ENCODE measurements at regions not wholly inside any gene's neighbourhood (a gene's known extent, or its start where the extent isn't known, plus 50 kb on each side); places are given as distances from the start of the nearest gene placed in this dataset.

DNA sequence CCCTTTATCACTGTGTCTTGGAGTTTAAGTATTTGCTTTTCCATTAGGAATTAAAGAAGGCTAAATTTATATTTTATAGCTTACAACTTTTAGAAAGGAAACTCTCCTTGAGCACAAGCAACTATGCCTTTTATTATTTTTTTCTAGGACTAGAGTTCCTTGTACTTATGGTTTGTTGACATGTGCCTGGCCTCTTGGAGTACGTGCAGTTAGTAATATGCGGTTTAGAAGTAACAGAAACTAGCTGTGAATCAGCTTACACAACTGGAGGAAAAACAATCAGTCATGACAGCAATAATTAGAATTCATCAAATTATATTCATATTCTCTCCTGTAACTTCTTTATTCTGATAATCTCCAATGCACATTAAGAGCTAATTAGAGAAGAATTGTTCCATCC is 428.7 kb downstream of the AEBP2 start:
- intact Hi-C loops (cut with DNase I): no loop called here
- DNase-seq (ENCODE audit: missing footprints) (no peak), ATAC-seq (no peak)

DNA sequence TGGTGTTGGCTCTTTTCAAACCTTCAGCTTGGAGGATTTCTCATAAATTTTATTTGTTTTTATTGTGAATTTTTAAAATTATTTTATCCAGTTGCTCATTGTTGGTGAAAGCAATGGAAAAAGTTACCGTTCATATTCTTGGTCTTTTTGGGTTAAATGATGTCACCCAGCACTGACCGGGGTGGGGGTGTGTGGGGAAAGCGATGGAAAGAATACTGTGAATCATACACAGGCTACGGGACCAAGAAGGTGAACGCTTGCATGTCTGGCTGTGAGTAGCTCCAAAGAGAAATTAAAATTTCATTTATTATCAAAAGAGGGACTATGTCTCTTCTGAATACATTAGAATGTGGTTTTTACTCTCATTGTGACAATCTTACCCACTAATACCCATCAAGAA is 430.1 kb downstream of the AEBP2 start:
- ATAC-seq (no peak), DNase-seq (ENCODE audit: missing footprints) (no peak)
- intact Hi-C loops (cut with DNase I): no loop called here

DNA sequence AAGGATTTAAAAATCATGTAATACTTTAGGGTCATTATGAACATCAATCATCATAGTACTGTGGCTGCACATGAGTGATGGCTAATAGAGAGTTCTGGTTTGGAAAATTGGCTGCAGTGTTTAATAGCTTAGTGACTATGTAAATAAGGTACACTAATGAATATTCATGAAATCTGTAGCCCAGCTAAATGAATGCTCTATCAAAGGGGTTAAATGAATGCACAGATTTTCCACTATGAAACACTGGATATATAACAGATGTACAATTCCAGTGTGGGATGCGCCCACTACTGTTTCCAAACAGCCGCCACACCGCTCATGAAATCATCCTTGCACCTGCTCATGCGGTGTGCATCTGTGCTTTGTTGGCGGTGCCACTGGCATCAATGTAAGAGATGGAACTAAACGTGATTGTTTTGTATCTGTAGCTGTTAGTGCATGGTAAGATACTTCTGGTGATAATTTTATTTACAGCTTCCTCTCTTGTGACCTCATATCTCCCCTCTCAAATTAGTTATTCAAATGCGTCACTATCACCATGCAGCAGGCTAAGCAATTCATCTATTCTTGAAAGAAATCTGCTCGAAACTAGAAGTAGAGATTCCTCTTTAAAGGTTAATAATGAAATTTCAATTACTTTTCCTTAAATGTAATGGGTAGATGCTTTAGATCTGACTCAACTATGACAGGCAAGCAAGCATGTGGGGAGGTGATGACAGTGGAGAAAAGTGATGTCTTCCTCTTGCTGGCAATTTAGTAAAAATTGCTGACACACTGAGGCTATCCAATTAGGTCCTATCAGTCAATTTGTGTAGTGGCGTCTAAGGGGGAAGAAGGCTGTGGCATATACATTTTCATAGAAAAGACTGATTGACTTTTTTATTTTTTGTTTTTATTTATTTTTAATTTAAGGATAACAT is 433.6 kb downstream of the AEBP2 start:
- no peak for DNase-seq (ENCODE audit: missing footprints)
- intact Hi-C loops (cut with DNase I): no loop called here
- ATAC-seq: no peak

DNA sequence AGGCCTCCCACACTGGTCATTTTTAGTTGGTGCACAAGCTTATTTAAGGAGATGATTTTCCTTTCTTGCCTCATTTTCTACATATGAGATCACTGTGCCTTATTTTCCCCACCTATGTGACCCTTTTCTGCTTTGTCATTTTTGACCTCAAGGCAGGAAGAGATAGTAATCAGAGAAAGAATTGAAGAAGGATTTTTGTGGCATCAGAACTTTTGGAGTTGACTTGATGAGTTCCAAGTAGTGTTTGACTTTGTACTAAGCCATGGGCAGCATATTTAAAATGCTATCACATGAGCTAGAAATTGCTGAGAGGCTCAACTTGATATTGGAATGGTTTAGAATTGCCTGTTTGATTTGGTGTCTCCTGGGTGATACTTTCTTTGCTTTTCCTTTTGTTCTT is 440.8 kb downstream of the AEBP2 start:
- intact Hi-C loops (cut with DNase I): loop anchor here (5.0 kb wide), 1 partner anchor 33 kb away; no protein-coding TSS in a partner anchor
- DNase-seq (ENCODE audit: missing footprints) (no peak), ATAC-seq (no peak)

DNA sequence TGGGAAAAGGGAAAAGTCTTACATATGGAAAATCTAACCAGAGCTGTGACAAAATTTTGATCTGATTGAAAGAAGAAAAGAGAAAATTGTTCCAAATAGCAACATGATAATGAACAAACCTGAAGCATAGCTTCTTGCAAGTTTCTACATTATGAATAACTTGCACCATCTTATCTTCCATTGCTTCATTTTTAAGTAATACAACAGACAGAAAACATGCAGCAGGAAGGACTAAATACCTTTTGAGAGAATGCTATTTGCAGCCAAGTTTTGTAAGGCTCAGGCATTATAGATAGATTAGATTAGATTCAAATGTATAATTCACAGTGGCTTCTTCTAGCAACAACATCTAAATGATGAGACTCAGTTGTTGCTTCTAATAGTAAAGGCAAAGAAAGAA is 441.4 kb downstream of the AEBP2 start:
- intact Hi-C loops (cut with DNase I): loop anchor here (5.0 kb wide), 1 partner anchor 33 kb away; no protein-coding TSS in a partner anchor
- DNase-seq (ENCODE audit: missing footprints): no peak
- ATAC-seq: no peak

DNA sequence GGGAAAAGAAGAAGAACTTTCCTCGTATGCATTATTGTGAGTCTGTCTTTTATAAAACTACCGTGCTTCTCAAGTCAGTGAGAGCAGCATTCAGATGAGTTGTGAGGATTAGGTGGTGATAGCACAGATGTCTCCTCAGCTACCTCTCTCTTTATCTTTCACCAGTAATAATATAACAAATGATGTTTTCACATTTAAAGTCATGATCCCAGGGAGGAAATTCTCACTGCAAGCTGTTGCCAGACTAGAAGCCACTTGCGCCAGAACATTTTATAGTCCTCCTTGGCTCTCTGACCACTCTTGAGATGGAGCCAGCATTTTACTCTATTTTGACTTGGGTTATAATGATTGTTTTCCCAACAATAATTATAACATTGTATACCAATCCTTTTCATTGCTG is 443.1 kb downstream of the AEBP2 start:
- DNase-seq (ENCODE audit: missing footprints): no peak
- ATAC-seq: peak; percentile 37

DNA sequence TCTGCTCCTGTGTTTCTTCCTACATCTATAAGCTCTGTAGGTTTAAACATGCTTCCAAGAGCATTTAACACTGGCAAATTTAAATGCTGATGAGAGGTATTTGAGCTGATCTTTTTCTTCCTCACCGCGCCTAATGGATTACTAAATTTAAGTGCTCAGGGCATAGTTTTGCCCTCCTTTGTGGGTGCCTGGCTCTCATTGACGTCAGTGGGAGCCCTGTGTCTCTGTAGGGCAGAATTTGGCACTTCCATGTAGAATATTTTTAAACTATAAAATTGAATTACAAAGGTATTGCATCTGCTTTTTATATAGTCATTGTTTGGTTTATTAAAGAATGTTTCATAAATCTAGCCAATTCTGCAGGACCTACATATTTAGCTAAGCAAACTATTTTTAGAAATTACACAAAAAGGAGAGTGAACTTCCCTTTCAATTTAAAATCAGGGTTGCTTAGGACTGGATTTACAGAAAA is 444.8 kb downstream of the AEBP2 start:
- no peak for ATAC-seq
- intact Hi-C loops (cut with DNase I): loop anchor here (5.0 kb wide), 1 partner anchor 37 kb away; no protein-coding TSS in a partner anchor
- DNase-seq (ENCODE audit: missing footprints): no peak

More for the DNA sequence above, 443.1 kb downstream of the AEBP2 start:
- intact Hi-C loops (cut with DNase I): loop anchor here (5.0 kb wide), 1 partner anchor 35 kb away; no protein-coding TSS in a partner anchor

DNA sequence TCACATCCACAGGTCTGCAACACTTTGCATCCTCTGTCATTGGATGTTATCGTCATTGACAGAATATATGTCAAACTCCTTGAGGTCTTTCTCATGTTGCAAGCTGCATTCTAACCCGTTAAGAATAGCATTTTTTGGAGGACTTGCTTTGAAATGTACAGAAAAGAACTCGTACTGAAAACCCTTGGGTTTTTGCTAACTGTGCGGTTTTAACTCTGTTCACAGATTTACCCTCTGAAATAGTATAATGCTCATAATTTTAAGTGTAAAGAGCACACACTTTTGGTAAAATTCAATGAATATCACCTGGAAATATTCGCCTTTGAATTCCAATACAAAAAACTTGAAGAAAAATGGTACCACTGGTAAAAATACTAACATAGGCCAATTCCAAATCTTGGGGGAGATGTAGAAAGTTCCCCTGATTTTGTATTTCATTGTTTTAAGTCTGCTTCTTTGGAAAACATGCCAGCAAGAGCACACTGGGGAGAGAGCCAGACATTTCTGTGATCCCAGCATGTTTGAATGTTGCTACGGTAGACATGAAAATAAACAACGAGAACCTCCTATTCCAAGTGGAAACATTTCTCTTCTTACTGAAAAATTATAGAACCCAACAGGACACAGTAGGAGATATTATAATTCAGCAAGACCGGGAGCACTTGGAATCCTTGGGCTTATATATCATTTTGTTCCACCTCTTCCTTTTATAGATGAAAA is 446.0 kb downstream of the AEBP2 start:
- intact Hi-C loops (cut with DNase I): no loop called here
- DNase-seq (ENCODE audit: missing footprints): no peak
- peak; percentile 74 for ATAC-seq

DNA sequence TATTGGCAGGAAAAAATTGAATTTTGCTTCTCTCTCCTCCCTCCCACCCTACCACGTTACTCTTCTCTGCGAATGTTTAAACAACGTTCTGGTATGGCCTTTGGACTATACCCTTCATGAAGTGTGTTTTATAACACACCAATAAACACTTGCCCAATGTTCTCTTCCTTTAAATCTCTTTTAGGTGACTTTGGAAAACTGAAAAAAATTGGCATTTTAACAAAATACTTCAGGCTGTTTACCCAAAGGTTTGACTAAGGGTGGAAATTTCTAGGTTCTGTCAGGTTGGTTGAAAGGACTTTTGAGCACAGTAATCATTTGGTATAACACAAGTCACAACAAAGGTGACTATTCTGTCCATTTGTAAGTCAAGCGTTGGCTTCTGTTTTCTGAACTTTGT is 446.8 kb downstream of the AEBP2 start:
- no peak for DNase-seq (ENCODE audit: missing footprints)
- ATAC-seq: no peak
- intact Hi-C loops (cut with DNase I): no loop called here

DNA sequence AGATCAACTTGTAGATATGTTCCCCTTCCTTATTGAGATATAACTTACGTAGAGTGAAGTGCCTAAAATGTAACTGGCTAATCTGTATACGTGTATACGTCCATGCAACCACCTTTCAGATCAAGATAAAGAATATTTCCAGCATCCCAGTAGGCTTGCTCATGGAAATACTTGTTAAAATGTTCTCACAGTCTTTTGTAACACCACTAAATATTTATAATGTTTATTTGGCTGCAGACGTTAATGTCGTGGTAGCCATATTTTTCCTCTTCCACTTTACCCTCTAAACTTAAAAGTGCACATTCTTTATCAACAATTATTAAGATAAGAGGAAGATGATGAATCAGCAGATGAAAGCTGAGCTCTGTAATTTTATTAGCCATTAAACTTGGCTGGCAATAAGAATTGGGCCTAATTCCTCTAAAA is 447.4 kb downstream of the AEBP2 start:
- intact Hi-C loops (cut with DNase I): no loop called here
- DNase-seq (ENCODE audit: missing footprints): no peak

DNA sequence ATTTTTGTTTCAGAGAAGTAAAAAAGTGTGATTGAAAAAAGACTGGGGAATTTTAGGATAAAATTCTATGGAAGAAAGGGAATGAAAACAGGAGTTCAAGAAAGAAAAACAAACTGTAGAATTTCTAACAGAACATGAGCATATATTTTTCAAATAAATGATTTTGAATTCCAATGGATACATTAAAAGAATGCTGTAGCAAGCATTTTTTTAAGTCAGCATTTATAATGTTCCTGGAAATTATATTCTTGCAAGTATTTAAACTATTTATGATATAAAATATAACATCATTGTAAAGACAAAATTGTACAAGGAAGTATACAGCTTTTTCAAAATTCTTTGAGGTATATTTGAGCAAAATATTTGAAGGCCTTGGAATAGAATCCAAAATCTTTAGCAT is 450.7 kb downstream of the AEBP2 start:
- intact Hi-C loops (cut with DNase I): loop anchor here (5.0 kb wide), 1 partner anchor 133 kb away; no protein-coding TSS in a partner anchor
- no peak for DNase-seq (ENCODE audit: missing footprints)

More for the DNA sequence above, 447.4 kb downstream of the AEBP2 start:
- ATAC-seq: no peak

DNA sequence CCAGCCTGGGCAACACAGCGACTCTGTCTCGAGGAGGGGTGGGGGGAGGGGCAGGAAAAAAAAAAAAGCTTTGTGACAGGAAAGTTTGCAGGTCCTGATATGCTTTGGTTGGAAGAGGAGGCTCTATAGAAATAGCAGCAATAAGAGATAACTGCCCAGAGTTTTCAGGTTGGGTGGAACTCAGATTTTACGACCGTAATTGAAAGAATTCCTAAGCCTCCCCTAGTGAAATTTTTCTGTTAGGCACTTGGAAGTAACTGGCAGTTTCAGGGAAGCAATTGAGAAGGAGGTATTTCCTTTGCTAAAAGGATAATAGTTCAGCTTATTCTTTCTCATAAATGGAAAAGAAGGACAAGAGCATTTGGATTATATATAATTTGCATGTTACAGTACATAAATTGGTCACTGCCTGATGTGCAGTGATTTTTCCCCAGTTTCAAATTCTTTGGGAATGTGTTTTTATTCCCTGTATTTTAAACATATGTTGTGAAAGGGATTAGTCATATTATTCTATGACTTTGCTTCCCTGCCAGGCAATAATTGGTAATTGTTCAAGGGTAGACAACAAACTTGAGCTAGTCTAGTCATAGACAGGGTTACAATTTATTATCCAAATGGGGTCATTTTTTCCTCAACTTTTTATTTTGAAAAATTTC is 452.8 kb downstream of the AEBP2 start:
- intact Hi-C loops (cut with DNase I): loop anchor here (5.0 kb wide), 1 partner anchor 135 kb away; no protein-coding TSS in a partner anchor
- DNase-seq (ENCODE audit: missing footprints): no peak
- ATAC-seq: no peak

More for the DNA sequence above, 450.7 kb downstream of the AEBP2 start:
- ATAC-seq: no peak

DNA sequence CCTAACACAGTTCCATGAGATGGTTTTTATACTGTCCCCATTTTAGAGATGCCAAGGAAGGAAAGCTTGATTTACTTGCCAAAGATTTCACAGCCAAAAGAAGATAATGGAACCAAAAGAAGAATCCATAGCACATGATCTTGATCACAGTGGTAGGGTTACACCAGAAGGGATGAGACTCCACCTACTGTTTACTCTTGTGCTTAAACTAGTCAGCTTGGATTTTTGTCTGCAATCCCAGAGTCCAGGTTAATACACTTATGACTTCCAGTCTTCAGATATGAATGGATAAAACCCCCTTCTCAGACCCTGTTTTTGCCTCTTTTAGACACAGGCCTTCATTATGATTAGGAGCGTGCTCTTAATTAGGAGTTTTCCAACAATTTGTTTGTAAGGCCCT is 454.2 kb downstream of the AEBP2 start:
- intact Hi-C loops (cut with DNase I): loop anchor here (5.0 kb wide), 1 partner anchor 136 kb away; no protein-coding TSS in a partner anchor
- peak; percentile 60 for ATAC-seq
- DNase-seq (ENCODE audit: missing footprints): no peak

DNA sequence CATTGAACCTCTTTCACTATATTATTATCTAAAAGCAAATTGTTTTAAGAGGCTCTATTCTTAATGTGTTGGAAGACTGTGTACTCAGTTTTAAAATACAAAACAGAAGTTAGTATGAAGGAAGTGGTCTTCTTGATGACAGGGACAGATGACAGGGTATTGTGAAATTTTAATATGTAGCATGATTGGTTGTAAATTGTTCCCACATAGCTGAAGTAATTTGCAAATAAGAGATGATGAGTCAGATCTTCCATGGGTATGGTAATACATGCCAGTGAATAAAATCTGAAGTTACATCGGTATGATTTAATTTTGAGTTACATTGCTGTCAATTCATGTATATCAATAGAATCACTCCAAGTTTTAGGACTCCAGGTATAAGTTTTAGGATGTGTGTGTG is 454.8 kb downstream of the AEBP2 start:
- no peak for ATAC-seq
- DNase-seq (ENCODE audit: missing footprints): no peak
- intact Hi-C loops (cut with DNase I): loop anchor here (5.0 kb wide), 1 partner anchor 137 kb away; no protein-coding TSS in a partner anchor

DNA sequence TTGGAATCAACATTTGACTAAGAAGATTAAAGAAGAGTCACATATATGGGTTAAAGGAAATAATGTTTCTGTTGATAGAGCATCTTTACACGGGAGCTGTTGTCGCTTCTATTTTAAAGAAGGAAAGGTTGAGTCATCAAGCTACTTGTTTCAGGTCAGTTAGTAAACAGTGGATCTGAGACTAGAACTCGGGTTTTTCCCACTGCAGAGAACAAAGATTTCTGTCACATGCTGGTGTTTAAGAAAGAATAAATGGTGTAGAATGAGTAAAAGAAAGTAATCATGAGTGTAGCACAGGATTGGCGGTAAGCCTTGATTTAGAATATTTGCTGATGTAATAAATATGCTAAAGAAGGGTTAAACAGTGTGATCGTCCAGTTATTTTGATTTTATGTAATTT is 455.5 kb downstream of the AEBP2 start:
- ATAC-seq (no peak), DNase-seq (ENCODE audit: missing footprints) (no peak)
- intact Hi-C loops (cut with DNase I): loop anchor here (5.0 kb wide), 1 partner anchor 138 kb away; no protein-coding TSS in a partner anchor

DNA sequence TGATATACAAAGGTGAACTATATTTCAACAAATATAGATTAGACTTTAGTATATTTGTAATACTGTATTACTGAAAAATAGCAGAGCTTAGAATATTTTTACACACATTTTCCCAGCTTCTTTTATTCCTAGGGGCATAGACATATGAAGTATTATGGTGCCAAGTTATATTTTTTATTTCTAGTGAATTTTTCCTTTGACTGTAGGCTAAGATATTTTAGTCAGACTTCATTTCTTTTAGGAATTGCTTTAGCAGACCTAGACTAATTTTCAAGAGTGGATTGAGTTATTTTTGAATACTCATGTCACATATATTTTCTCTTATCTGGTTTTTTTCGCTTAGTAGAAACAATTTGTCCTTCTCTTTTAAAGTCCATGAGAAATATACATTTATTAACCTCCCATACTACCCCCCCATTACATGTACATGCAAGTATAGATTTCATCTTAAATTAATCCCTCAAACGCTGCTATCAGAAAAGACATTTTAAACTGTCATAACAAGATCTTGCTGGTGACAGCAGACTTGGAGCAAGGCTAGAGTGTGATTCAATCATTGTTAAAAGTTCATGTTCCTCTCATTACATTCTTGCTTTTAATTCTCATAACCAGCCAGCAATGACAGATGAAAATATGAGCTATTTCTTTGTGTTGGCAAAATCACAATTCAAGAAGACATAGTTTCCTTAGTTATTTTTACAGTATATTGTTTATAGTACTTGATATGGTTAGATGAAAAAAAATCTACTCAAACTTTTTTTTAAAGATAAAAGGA is 456.1 kb downstream of the AEBP2 start:
- intact Hi-C loops (cut with DNase I): no loop called here
- no peak for DNase-seq (ENCODE audit: missing footprints)
- no peak for ATAC-seq

DNA sequence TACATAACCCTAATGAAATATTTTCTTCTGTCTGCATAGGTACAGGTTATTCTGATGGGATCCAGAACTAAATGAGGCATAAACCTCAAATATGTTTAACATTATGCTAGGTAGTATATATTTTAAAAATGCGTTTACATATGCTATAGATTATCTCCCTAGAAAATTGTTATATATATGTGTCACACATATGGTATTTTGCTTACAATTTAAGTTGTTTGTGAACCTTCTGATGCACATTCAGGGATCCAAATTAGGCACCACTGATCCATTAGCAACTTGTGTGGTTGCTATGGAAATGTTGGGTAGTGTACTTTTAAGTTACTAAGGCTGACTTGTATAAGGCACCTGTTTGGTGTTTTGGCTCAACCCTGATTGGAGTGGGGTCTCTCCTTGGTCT is 456.7 kb downstream of the AEBP2 start:
- DNase-seq (ENCODE audit: missing footprints) (no peak), ATAC-seq (no peak)
- intact Hi-C loops (cut with DNase I): no loop called here

DNA sequence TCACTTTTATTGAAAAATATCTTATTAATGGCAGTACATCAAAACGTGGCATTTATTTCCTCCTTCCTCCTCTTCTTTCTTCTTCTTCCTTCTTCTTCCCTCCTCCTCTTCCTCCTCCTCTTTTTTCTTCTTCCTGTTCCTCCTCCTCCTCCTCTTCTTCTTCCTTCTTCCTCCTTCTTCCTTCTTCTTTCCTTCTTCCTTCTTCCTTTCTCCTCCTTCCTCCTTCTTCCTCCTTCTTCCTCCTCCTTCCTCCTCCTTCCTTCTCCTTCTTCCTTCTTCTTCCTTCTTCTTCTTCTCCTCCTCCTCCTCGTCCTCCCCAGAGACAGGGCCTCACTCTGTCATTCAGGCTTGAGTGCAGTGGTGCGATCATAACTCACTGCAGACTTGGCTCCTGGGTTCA is 457.2 kb downstream of the AEBP2 start:
- DNase-seq (ENCODE audit: missing footprints) (no peak), ATAC-seq (no peak)
- intact Hi-C loops (cut with DNase I): no loop called here

All from Right ventricle myocardium inferior (tissue), 1 donor.